ENCODE measurements at regions not wholly inside any gene's neighbourhood (a gene's known extent, or its start where the extent isn't known, plus 50 kb on each side); places are given as distances from the start of the nearest gene placed in this dataset.

DNA sequence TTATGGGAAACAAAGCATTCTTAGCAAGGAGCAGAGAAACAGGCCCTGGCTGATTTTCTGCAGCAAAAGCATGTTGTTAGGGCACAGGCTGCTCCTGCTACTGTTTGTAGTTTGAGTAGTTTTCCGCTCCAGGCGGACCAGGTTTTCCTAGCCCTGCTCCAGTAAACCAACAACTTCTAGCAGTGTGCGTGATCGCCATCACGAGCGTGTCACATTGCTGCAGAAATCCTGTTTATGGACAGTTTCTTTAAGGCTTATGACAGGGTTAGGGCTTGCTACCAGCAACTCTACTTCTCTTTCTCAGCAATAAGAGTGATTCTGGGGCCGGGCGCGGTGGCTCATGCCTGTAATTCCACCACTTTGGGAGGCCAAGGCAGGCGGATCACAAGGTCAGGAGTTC is 803.9 kb upstream of the CDH10 start:
- TF ChIP-seq ZFP30 (CRISPR knock-in tag; IDR thresholded peaks at IDR 0.05) (no peak), SNAI2 (CRISPR knock-in tag; IDR thresholded peaks at IDR 0.05) (no peak), PPARA (CRISPR knock-in tag; IDR thresholded peaks at IDR 0.05; ENCODE audit: borderline replicate concordance) (no peak), ZNF8 (CRISPR knock-in tag; IDR thresholded peaks at IDR 0.05) (no peak)
- TF ChIP-seq, protein P1, sequence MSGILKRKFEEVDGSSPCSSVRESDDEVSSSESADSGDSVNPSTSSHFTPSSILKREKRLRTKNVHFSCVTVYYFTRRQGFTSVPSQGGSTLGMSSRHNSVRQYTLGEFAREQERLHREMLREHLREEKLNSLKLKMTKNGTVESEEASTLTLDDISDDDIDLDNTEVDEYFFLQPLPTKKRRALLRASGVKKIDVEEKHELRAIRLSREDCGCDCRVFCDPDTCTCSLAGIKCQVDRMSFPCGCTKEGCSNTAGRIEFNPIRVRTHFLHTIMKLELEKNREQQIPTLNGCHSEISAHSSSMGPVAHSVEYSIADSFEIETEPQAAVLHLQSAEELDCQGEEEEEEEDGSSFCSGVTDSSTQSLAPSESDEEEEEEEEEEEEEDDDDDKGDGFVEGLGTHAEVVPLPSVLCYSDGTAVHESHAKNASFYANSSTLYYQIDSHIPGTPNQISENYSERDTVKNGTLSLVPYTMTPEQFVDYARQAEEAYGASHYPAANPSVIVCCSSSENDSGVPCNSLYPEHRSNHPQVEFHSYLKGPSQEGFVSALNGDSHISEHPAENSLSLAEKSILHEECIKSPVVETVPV (CRISPR knock-in tag; IDR thresholded peaks at IDR 0.05): no peak

Measured in SK-N-SH treated with all-trans-retinoic acid at 6 μM for 48 hours (cell line).